Nephron progenitor cell (in vitro differentiated cells): ENCODE measurements at regions not wholly inside any gene's neighbourhood (a gene's known extent, or its start where the extent isn't known, plus 50 kb on each side); places are given as distances from the start of the nearest gene placed in this dataset.
"Not testable (repeated sequence)": the region's sequence is repeated elsewhere in the genome, so short reads cannot be mapped to it uniquely, and the experiment has no call there.

Source experiments
- DNase-seq: peaks from one replicate; pipeline ENCODE4 v3.0.0; 2021
- H3K27ac Mint-ChIP-seq: 2 replicates; pipeline ENCODE4 v1.8.0; 2021; ENCODE audit warnings: mild to moderate bottlenecking, moderate library complexity, mixed read lengths
- H3K27me3 Mint-ChIP-seq: 2 replicates; pipeline ENCODE4 v1.8.0; 2021; ENCODE audit warnings: mild to moderate bottlenecking, low read depth, mixed read lengths; ENCODE audit not compliant: poor library complexity
- H3K36me3 Mint-ChIP-seq: 2 replicates; pipeline ENCODE4 v1.8.0; 2021; ENCODE audit warnings: low read depth, mixed read lengths
- H3K4me1 Mint-ChIP-seq: 2 replicates; pipeline ENCODE4 v1.8.0; 2021; ENCODE audit warnings: mixed read lengths
- H3K4me3 Mint-ChIP-seq: 2 replicates; pipeline ENCODE4 v1.8.0; 2021; ENCODE audit warnings: mild to moderate bottlenecking, moderate library complexity, mixed read lengths
- H3K9me3 Mint-ChIP-seq: 2 replicates; pipeline ENCODE4 v1.8.0; 2021; ENCODE audit warnings: mild to moderate bottlenecking, moderate library complexity, mixed read lengths
- CTCF ChIP-seq: fragments of 200-600 bp; sonication (generic); IDR thresholded peaks from 2 replicates; pipeline ENCODE4 v1.5.0; 2021; ENCODE audit warnings: antibody characterized with exemption

DNA sequence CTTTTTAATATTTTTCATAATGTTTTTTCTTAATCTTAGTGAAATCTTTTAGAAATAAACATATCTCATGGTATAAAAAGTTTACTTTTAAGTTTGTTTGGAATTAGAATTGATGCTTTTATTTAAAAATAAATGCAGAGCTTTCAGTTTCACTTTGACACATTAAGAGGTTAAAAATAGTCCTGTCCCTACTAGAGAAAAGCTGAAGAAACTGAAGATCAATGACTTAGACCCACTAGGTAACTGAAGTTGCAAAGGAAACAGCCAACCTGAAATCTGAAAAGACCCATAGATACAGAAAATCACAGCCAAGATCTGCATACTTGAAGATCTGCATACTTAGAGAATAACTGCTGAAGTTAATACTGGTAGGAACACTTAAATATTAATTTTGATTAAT is 237.6 kb downstream of the RAP2B start:
- no peak for TF ChIP-seq CTCF

GRCh38 chr3:153400641-153401040 is 238.6 kb downstream of the RAP2B start:
- DNase-seq, result no peak
- Mint-ChIP-seq H3K9me3 (peaks cover 6% of the 10 kb centered on the region), H3K36me3 (no peaks in the 10 kb centered on the region), H3K27ac (no peak overlapping the region), H3K27me3 (peaks cover 3% of the 10 kb centered on the region), H3K4me1 (peaks cover 7% of the 10 kb centered on the region), H3K4me3 (no peak overlapping the region)
- TF ChIP-seq CTCF, result no peak

More for the DNA sequence above, 237.6 kb downstream of the RAP2B start:
- Mint-ChIP-seq H3K36me3 (no peaks in the 10 kb centered on the region), H3K4me3 (no peak overlapping the region), H3K27me3 (peaks cover 3% of the 10 kb centered on the region), H3K27ac (no peak overlapping the region), H3K9me3 (peaks cover 13% of the 10 kb centered on the region), H3K4me1 (peaks cover 7% of the 10 kb centered on the region)
- no peak for DNase-seq

DNA sequence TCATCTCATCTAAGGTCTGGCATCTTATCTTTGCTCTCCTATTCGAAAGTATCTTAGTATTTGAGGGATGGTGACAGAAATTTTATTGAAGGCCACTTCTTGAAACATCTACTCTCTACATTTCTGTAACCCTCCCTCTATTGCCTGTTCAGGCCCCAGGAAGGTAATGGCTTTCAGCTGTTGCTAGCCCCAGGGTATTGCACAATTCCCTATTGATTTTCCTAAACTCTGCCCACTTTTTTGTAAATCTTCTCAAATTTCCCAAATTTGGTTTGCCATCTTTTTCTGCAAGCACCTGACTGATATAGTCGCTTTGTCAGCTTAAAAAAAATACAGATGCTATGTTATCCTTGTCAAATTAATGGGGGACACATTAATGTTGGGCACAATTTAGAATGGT is 242.1 kb downstream of the RAP2B start:
- H3K4me1 Mint-ChIP-seq, result no peaks in the 10 kb centered on the region

GRCh38 chr3:153405320-153405719 is 243.3 kb downstream of the RAP2B start:
- H3K27me3 Mint-ChIP-seq, H3K27ac Mint-ChIP-seq, H3K4me3 Mint-ChIP-seq, H3K36me3 Mint-ChIP-seq, DNase-seq, H3K4me1 Mint-ChIP-seq, H3K9me3 Mint-ChIP-seq: not testable (repeated sequence)

More for the DNA sequence above, 242.1 kb downstream of the RAP2B start:
- no peaks in the 10 kb centered on the region for H3K9me3 Mint-ChIP-seq
- H3K36me3 Mint-ChIP-seq, result no peaks in the 10 kb centered on the region
- H3K27me3 Mint-ChIP-seq, result peaks cover 3% of the 10 kb centered on the region
- TF ChIP-seq CTCF, result no peak
- no peak overlapping the region for H3K4me3 Mint-ChIP-seq
- H3K27ac Mint-ChIP-seq, result no peak overlapping the region
- no peak for DNase-seq

GRCh38 chr3:153410517-153410916 is 248.5 kb downstream of the RAP2B start:
- no peak for DNase-seq
- H3K36me3 Mint-ChIP-seq, result no peaks in the 10 kb centered on the region
- no peaks in the 10 kb centered on the region for H3K9me3 Mint-ChIP-seq
- H3K4me1 Mint-ChIP-seq, result no peaks in the 10 kb centered on the region
- no peak for TF ChIP-seq CTCF
- no peaks in the 10 kb centered on the region for H3K27me3 Mint-ChIP-seq
- no peak overlapping the region for H3K27ac Mint-ChIP-seq
- no peak overlapping the region for H3K4me3 Mint-ChIP-seq

- H3K4me1 Mint-ChIP-seq, result no peaks in the 10 kb centered on the region
- no peak for TF ChIP-seq CTCF
- no peak overlapping the region for H3K4me3 Mint-ChIP-seq
- no peak for DNase-seq
- no peaks in the 10 kb centered on the region for H3K36me3 Mint-ChIP-seq
- peaks cover 16% of the 10 kb centered on the region for H3K9me3 Mint-ChIP-seq
- no peak overlapping the region for H3K27ac Mint-ChIP-seq
- no peaks in the 10 kb centered on the region for H3K27me3 Mint-ChIP-seq
These were observed 253.0 kb downstream of the RAP2B start for GRCh38 chr3:153414982-153415381.
